ENCODE measurements at regions not wholly inside any gene's neighbourhood (a gene's known extent, or its start where the extent isn't known, plus 50 kb on each side); places are given as distances from the start of the nearest gene placed in this dataset.

DNA sequence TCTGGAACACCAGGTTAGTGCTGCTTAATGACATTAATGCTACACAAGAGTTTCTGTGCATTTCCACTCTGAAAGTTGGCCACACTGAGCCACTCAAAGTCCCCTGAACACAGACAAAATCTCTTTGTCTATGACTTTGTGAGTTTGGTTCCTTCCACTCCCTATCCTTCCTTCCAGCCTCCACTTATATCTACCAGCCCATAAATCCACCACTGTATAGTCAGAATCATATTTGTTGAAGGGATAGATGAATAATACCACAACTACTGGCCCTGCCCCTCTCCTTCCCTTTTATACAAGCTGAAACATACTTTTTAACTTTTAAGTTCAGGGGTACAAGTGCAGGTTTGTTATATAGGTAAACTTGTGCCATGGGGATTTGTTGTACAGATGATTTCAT, 127.5 kb downstream of the ABHD5 start:
- Histone ChIP-seq H3K4ac (ENCODE audit: low read depth, low read length) (no peak overlapping the region), H3K27ac (ENCODE audit: insufficient read length, low read depth, low read length) (no peak overlapping the region), H4K5ac (ENCODE audit: insufficient read length, low read depth, low read length) (no peak overlapping the region), H3K23me2 (ENCODE audit: insufficient read length, low read depth, low read length, poor library complexity, severe bottlenecking) (no peaks in the 10 kb centered on the region), H3K56ac (ENCODE audit: insufficient read length, low read depth, low read length) (no peak overlapping the region), H2BK12ac (ENCODE audit: insufficient read length, low read depth, low read length) (no peak overlapping the region), H3K23ac (ENCODE audit: insufficient read length, low read depth, low read length) (no peak overlapping the region), H3K9ac (ENCODE audit: extremely low read depth, insufficient read length, low read length) (no peak overlapping the region), H3K4me2 (ENCODE audit: insufficient read depth, insufficient read length, low read length) (no peak overlapping the region), H3K14ac (ENCODE audit: insufficient read depth, low read length) (no peak overlapping the region), H2BK15ac (ENCODE audit: low read depth, low read length) (no peak overlapping the region), H4K91ac (ENCODE audit: insufficient read length, low read depth, low read length) (no peak overlapping the region), H2AK5ac (ENCODE audit: insufficient read length, low read length) (no peak overlapping the region), H4K20me1 (ENCODE audit: control insufficient read depth, insufficient read depth, insufficient read length) (no peaks in the 10 kb centered on the region), H3K4me1 (ENCODE audit: insufficient read depth, low read length) (no peaks in the 10 kb centered on the region), H2BK5ac (ENCODE audit: insufficient read length, low read length) (no peak overlapping the region), H4K8ac (replicated peaks; ENCODE audit: insufficient read length, low read depth, low read length) (no peak overlapping the region), H2BK20ac (ENCODE audit: low read depth, low read length, poor library complexity, severe bottlenecking) (no peak overlapping the region), H3K9me3 (ENCODE audit: control insufficient read depth, low read depth, low read length) (no peaks in the 10 kb centered on the region), H3K79me2 (ENCODE audit: insufficient read depth, low read length) (no peaks in the 10 kb centered on the region), H3K79me1 (ENCODE audit: insufficient read depth, low read depth, low read length, poor library complexity, severe bottlenecking) (no peaks in the 10 kb centered on the region), H2AFZ (ENCODE audit: low read length) (no peak overlapping the region), H3K27me3 (ENCODE audit: insufficient read depth, low read length) (no peaks in the 10 kb centered on the region), H2BK120ac (ENCODE audit: low read depth, low read length, poor library complexity, severe bottlenecking) (no peak overlapping the region), H3T11ph (ENCODE audit: low read length) (no peak overlapping the region), H3K18ac (ENCODE audit: insufficient read length, low read depth, low read length) (no peak overlapping the region)
- Mint-ChIP-seq H3K27ac (no peak overlapping the region), H3K4me3 (no peak overlapping the region), H3K27me3 (ENCODE audit: low read depth) (no peaks in the 10 kb centered on the region; the same call in 1 of the 2 replicates), H3K4me1 (peaks cover 0 to 6% of the 10 kb centered on the region in 2 experiments; a peak in 1 of 4 replicates), H3K36me3 (ENCODE audit: insufficient read depth in 1 of 3, low read depth in 3 of 3) (no peaks in the 10 kb centered on the region), H3K9me3 (no peaks in the 10 kb centered on the region)
- TF ChIP-seq, protein P1, sequence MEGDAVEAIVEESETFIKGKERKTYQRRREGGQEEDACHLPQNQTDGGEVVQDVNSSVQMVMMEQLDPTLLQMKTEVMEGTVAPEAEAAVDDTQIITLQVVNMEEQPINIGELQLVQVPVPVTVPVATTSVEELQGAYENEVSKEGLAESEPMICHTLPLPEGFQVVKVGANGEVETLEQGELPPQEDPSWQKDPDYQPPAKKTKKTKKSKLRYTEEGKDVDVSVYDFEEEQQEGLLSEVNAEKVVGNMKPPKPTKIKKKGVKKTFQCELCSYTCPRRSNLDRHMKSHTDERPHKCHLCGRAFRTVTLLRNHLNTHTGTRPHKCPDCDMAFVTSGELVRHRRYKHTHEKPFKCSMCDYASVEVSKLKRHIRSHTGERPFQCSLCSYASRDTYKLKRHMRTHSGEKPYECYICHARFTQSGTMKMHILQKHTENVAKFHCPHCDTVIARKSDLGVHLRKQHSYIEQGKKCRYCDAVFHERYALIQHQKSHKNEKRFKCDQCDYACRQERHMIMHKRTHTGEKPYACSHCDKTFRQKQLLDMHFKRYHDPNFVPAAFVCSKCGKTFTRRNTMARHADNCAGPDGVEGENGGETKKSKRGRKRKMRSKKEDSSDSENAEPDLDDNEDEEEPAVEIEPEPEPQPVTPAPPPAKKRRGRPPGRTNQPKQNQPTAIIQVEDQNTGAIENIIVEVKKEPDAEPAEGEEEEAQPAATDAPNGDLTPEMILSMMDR (conservative IDR thresholded peaks at IDR 0.05) = no peak
- DNase-seq = no peak

Data from H9 (cell line).